ENCODE measurements at regions not wholly inside any gene's neighbourhood (a gene's known extent, or its start where the extent isn't known, plus 50 kb on each side); places are given as distances from the start of the nearest gene placed in this dataset.

GRCh38 chr9:96022445-96023051 lies 147.1 kb downstream of the ERCC6L2 start:
- TF ChIP-seq CTCF (IDR thresholded peaks at IDR 0.05; ENCODE audit: insufficient read depth, missing control alignments), result no peak
- FAIRE-seq (no peak), DNase-seq (ENCODE audit: insufficient read length, low spot score) (no peak)

- FAIRE-seq, result no peak
- DNase-seq (ENCODE audit: insufficient read length, low spot score), result no peak
- TF ChIP-seq CTCF (IDR thresholded peaks at IDR 0.05; ENCODE audit: insufficient read depth, missing control alignments), result no peak
Measured at GRCh38 chr9:96021551-96022444, 146.3 kb downstream of the ERCC6L2 start.

GRCh38 chr9:96020792-96021550 lies 145.5 kb downstream of the ERCC6L2 start:
- no peak for TF ChIP-seq CTCF (IDR thresholded peaks at IDR 0.05; ENCODE audit: insufficient read depth, missing control alignments)
- FAIRE-seq (no peak), DNase-seq (ENCODE audit: insufficient read length, low spot score) (no peak)

- no peak for TF ChIP-seq CTCF (IDR thresholded peaks at IDR 0.05; ENCODE audit: insufficient read depth, missing control alignments)
- FAIRE-seq, result no peak
- DNase-seq (ENCODE audit: insufficient read length, low spot score), result no peak
Measured at GRCh38 chr9:96020300-96020791, 144.9 kb downstream of the ERCC6L2 start.

All from D721Med (cell line).